Jurkat, Clone E6-1 (cell line): ENCODE measurements at regions not wholly inside any gene's neighbourhood (a gene's known extent, or its start where the extent isn't known, plus 50 kb on each side); places are given as distances from the start of the nearest gene placed in this dataset.

Experiments
- DNase-seq: peaks from one replicate; pipeline ENCODE4 v3.0.0-alpha.2; 2011; ENCODE audit warnings: low read depth, low spot score
- H3K4me3 ChIP-seq: 2 replicates; pipeline ENCODE4 v1.5.1; 2011; ENCODE audit warnings: mild to moderate bottlenecking, low read length, control low read depth, moderate library complexity

DNA sequence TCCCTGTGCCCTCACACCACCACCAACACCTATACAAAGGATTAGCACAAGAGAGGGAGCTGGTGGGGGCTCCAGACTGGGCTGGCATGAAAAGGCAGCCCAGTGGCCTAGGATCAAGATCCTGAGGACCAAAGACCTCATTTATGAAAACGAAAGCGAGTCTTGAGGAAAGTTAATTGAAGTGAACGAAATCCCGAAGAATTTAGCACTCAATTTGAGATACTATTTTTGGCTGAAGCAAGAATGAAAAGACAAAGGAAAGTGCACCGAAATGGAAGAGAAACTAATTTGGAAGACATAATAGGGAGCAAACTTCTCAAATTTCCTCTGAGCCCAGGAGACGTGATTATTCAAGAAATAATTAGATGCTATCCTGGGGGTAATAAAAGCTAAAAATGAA, 68.7 kb upstream of the SLC6A11 start:
- DNase-seq, result no peak
- no peak overlapping the region for H3K4me3 ChIP-seq

DNA sequence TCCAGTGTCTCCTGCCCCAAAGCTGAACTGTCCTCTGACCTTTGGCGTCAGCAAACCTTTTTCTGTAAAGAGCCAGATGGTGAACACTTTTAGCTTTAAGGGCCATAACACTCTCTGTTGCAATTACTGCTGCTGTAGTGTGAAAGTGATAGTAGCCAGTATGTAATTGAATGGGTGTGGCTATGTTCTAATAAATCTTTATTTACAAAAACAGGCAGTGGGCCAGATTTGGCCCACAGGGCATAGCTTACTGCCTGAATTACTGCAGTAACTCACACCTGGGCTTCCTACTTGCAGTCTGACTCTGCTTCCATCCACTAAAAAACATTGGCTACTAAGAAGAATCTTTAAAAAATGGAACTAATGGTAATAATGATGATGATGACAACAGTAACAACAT, 68.0 kb upstream of the SLC6A11 start:
- H3K4me3 ChIP-seq, result no peak overlapping the region
- DNase-seq, result no peak

DNA sequence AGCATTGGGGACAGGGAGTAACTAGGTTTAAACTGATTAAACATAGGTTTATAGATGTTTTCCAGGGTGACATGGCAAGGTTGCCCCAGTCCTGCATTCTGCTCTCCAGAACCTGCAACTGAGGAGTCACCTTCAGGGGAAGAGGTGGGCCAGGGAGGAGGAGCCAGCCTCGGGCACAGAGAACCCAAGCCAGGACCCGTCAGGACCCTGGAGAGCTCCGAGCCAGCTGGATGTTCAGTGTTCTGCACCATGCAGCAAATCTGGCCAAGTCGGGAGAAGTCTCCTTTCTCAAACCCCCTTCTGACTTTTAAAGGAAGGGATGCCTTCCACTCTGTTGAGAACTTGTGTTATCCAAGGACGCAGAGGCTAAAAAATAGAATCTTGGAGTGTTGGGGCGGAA, 62.1 kb upstream of the SLC6A11 start:
- H3K4me3 ChIP-seq, result no peak overlapping the region
- DNase-seq, result peak; percentile 40

DNA sequence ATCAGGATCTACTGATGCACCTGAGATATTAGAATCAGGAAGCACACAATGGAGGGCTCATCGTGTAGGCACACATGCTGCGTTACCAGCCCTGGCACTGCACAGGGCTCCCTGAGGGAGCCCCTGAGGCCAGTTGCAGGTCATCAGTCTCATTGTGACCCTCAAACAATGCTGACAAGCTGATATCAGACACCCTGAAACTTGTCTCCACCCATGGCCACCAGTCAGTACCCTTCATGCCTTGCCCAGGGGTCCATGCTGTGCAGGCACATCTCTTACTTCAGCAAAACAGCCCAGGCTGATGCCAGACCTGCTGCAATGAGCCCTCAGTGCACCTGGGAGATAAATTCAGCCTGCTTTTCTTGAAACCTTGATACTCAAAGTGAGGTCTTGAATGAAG, 59.5 kb upstream of the SLC6A11 start:
- H3K4me3 ChIP-seq, result no peak overlapping the region
- no peak for DNase-seq

DNA sequence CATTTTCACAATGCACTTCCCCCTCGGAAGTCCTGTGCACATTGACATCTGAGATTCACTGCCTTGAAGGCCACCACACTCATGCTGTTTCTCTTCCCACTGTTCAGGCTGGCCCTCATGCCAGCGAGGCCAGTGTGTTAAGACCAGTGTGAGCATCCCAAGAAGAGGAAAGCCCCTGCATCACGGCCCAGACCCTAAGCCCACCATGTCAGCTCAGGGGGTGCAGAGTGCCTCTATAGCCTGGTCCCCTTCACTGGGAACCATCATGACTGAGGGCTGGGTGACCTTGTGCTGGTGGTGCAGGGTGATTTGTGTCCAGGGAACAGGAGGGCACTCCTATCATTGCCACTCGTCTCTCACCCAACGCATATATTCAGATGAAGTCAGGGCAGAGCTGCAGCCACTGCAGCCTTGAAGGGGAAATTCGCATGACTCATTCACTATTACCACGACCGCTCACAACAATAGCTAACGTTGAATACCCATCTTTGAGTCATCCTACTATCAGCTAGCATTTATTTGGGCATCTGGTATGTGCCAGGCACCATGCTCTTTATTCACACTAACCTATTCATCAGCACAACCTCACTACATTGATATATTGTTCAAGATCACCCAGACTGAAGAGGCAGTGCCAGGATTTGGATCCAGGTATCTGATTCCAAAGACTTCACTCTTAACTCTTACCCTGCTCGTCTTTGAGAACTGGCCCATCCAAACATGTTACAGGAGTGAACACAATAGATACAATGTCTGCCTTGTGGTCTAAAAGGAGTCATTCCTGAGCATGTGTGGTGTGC, 58.8 kb upstream of the SLC6A11 start:
- H3K4me3 ChIP-seq, result no peak overlapping the region

DNA sequence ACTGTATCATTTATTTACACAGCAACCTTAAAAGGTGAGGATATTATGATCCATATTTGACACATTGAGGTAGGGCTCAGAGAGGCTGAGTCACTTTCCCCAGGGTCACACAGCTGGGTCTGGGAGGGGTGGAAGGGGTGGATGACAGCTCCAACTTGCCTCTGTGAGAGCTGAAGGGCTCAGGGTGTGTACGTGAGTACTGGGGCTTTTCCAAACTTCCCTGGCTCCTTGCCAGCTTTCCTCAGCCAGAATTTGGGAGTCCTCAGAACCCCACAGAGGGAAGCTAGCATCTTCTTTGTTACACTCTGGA, 58.3 kb upstream of the SLC6A11 start:
- H3K4me3 ChIP-seq, result no peak overlapping the region
- DNase-seq, result no peak

More for the DNA sequence above, 58.8 kb upstream of the SLC6A11 start:
- DNase-seq, result no peak

DNA sequence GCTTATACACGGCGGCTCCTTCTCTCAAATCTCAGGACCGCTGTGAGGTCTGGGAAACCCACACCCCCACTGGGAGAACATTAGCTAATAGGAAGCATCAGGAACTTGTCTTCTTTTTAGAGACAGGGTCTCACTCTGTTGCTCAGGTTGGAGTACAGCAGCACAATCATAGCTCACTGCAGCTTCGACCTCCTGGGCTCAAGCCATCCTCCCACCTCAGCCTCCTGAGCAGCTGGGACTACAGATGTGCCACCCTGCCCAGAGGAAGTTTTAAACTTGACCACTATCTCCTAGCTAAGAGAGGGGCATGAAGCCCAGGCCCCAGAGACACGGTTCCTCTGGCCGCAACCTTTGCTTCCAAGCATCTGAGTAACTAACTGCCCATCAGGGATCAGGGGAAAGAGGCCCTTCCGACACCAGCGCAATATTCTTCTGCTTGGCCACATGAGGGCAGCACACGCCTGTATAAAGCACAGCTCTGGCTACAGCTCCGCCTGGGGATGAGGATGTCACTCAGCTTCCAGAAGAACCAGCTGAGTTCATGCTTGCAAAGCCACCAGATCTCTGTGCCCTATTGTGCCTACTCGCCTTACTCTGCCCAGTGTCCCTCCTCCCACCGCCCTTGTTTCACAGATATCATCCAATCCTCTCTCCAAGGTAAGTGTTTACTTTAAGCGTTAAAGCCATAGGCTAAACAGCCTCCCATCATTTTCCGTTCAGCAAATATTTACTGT, 57.6 kb upstream of the SLC6A11 start:
- no peak overlapping the region for H3K4me3 ChIP-seq
- peak; percentile 62 for DNase-seq

DNA sequence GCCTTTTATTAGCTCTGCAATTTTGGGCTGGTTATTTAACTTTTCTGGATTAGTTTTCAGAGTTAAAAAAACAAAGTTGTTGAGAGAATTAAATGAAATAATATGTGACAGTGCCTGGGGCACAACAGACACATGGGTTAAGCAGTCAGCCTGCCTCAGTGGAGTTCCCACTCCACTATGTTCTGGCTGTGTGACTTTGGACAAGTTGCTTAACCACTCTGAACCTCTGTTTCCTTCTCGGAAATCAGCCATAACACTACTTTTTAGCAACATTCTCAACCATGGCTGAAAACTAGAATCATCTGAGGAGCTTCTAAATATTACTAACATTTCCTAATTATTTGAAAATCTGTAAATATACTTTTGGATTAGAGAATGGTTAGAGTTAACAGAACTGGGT, 56.5 kb upstream of the SLC6A11 start:
- no peak for DNase-seq
- no peak overlapping the region for H3K4me3 ChIP-seq

DNA sequence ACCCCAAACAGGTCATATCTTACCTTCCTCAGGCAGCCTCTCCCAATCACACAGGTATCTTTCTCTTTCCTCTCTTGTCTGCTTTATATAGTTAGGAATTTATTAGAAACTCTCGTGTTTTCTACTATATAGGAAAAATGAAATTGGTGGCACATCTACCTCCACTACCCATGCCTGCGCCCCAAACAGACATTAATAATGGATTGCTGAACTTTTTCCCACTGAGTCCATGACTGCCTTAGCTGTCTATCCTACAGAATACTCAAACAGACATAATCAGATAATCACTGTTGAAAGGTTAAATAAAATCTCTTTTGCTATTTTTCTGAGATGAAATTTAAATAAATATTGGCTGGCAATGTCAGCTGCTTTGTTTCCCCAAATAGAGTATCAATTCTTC, 55.8 kb upstream of the SLC6A11 start:
- no peak for DNase-seq
- H3K4me3 ChIP-seq, result no peak overlapping the region

DNA sequence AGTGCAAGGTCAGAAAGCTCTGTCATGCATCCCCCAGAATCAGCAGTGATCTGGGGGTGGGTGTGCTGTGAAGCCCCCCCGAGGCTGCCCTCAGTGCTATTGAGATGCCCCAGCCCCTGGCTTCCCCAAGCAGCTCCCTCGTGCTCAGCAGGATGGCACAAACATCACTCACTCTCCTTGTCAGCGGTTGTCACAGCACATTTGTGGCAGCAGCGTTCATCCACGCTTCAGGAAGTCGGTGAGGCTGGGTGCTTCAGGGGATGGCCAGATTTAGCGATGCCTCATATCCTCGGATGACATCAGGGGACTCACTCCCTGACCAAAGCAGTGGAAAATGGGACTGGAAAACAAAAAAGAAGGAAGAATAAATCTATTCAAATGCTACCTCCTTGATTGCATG, 54.4 kb upstream of the SLC6A11 start:
- DNase-seq, result no peak
- no peak overlapping the region for H3K4me3 ChIP-seq

DNA sequence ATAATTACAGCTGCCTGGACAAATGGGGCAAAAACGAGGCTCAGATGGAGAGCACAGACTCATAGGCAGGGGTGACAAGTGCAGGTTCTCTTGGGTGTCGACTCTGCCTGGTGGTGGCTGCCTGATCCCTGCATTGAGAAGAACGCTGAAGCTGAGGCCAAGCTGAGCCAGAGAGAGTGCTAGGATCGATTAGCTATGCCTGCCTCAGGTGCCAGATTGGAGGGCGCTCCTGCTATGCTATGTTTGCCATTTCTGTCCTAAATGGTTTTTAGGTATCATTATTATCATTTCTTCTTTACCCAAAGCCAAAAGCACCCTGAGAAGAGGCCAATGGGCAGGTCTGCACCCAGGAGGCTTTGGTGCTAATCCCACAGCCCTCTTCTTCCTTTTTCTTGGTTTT, 53.9 kb upstream of the SLC6A11 start:
- no peak overlapping the region for H3K4me3 ChIP-seq
- DNase-seq, result no peak

DNA sequence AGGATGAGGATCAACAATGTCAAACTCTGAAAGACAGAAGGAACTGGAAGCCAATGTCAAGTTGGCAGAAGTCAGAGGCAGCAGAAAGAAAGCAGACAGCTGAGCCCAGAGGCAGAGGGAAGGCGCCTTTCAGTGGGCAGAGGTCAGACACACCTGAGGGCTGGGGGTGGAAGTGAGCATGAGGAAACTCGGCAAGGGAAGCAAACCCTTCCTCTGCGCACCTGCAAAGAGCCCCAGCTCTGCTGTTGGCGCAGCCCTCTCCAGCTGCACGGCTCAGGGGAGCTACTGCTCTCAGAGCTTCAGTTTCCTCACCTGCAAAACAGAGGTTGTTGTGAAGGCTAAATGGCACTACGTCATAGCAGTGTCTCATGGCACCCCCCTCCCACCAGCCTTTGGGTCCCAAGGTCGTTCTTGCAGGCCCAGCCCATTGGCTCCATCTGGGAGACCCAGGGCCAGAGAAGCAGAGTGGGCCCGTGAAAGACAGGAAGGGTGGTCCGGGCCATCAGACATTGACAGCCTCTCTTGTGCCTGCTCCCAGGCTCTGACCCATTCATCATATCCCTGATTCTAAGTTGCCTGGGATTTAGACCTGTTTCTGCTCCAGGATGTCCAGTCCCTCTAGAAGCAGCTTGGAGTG, 53.3 kb upstream of the SLC6A11 start:
- no peak for DNase-seq
- no peak overlapping the region for H3K4me3 ChIP-seq

DNA sequence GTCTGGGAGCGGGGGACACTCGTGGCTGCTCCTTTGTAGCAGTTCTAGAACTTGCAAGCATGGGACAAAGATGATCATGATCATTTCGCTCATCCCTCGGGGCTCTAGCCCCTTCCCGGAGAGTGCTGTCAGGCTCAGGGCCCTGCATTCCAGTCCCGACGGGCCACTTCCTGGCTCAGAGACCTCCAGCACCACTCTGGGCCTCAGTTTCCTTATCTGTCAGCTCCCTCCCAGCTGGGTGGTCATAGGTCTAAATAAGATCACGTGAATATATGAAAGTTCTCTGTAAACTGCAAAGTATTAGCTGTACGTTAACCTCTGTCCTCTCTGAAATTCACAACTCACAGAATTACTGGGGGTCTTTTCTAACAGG, 52.8 kb upstream of the SLC6A11 start:
- no peak overlapping the region for H3K4me3 ChIP-seq
- no peak for DNase-seq

DNA sequence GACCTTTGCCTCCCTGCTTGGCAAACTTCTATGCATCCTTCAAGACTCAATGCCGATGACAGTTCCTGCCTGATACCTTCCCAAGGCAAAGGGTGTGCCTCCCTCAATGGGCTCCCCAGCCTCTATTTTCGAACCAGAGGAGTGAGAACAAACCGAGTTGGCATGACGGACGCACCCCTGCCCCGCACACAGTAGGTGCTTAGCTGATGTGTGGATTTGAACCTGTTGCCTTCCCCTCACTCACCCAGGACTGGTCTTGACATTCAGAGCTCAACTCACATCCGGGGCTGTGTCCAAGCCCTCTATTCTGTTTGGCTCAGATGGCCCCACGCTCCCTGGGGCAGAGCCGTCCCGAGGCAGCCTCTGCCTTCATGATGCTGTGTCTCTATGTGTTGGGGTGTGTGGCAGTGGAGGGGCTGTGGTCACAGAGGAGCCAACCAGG, 52.2 kb upstream of the SLC6A11 start:
- no peak overlapping the region for H3K4me3 ChIP-seq
- no peak for DNase-seq

DNA sequence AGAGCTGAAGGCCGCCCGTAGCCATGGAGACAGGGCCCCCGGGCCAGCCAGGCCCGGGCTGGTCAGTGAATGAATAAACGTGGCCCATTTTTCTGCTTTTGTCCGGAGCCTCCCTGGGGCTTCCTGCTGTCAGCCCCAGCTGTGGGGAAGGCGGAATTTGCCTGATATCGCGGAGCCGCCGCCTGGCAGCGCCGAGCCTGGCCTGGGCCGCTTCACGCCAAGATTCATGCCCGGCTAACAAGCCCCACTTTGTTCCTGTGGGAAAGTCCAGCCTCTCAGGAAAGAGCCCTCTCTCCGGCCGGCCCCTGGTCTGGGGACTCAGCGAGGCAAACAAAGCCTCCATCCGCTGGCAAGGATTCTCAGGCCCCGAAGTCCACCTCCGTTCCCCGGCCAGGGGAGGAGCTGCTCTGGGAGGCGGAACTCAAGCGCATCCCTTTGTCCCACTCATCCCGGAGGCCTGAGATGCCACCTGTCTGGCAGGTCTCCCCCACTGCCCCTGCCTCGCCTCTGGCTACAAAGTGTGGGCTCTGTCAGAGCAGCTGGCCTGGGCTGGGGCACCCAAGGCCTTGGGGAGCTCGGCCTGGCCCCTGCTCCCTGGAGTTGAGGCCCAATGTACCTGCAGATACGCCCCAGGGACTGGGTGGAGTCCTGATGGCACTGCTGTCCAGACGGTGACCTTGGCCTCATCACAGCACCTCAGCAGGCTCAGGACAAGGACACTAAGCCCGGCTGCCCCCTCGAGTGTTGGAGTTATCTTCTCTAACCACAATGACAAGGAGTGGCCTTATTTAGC, 51.6 kb upstream of the SLC6A11 start:
- H3K4me3 ChIP-seq, result no peak overlapping the region
- DNase-seq, result no peak

DNA sequence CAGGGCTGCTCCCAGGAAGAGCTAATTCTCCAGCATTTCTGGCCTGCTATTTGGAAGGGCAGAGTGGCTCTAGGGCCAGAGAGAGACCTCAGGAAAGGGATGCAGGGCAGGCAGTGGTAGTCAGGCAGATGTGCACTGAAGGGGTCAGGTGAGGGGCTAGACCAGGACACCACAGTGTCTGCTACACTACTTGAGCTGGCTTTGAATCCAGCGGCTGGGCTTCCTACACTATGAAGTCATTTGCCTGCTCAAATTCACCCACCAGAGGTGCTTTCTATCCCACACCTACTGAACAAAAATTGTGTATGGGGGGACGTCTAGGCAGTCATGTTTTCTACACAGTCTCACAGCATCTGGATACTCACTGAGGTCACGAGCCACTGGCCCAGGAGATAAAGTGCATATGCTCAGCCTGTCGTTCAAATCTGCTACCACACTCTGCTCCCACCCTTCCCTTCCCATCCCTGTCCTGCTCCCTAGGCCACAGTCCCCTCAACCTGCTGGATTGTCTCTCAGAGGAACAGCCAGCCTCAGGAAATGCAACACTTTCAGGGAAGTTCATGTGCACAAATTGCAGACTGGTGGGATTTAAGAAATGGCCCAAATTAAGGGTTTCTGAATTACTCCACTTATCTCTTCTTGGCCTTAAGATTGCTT, 49.9 kb upstream of the SLC6A11 start:
- no peak for DNase-seq

More for the DNA sequence above, 49.9 kb upstream of the SLC6A11 start:
- H3K4me3 ChIP-seq, result no peak overlapping the region
